Adrenal gland (tissue), 9 donors: ENCODE measurements at regions not wholly inside any gene's neighbourhood (a gene's known extent, or its start where the extent isn't known, plus 50 kb on each side); places are given as distances from the start of the nearest gene placed in this dataset.

Experiments used
- DNase-seq, 7 donors: peaks; one replicate each; pipeline ENCODE4 v3.0.0-alpha.2; 2019 to 2020
- H3K27ac ChIP-seq, 5 donors: fragments of 200-600 bp; sonication (generic) in 4 of 5; 1 replicate in 3 of 5; 2 replicates in 2 of 5; pipeline versions ENCODE4 v1.5.1 to v1.8.0; 2016 to 2020; ENCODE audit warnings: mild to moderate bottlenecking in 1 of 5
- H3K27me3 ChIP-seq: fragments of 200-600 bp; 2 replicates; pipeline ENCODE4 v1.8.0; 2021
- H3K36me3 ChIP-seq, 2 donors: fragments of 200-600 bp; replicated peaks in 1 of 2; 1 replicate in 1 of 2; 2 replicates in 1 of 2; pipeline versions ENCODE4 v1.5.1 to v1.8.0; 2018 to 2022
- H3K4me1 ChIP-seq, 2 donors: fragments of 200-600 bp; replicated peaks in 1 of 2; 1 replicate in 1 of 2; 2 replicates in 1 of 2; pipeline versions ENCODE4 v1.5.1 to v1.8.0; 2018 to 2021
- H3K4me3 ChIP-seq, 4 donors: fragments of 200-600 bp; sonication (generic) in 3 of 4; one replicate each; pipeline ENCODE4 v1.5.1; 2016 to 2018
- H3K9me3 ChIP-seq, 3 donors: fragments of 200-600 bp; sonication (generic) in 1 of 3; replicated peaks in 1 of 3; 1 replicate in 2 of 3; 2 replicates in 1 of 3; pipeline versions ENCODE4 v1.5.1 to v1.8.0; 2016 to 2021
- CTCF ChIP-seq, 6 experiments: fragments of 450-650 bp in 4 of 6; fragments of 200-600 bp in 2 of 6; sonication (generic) in 1 of 6; IDR thresholded peaks; 1 replicate in 5 of 6; 2 replicates in 1 of 6; pipeline versions ENCODE4 v1.5.1 to v1.8.0; 2016 to 2021; ENCODE audit warnings: antibody characterized with exemption in 6 of 6, mild to moderate bottlenecking in 2 of 6, moderate library complexity in 1 of 6
- POLR2A ChIP-seq, 2 donors: fragments of 450-650 bp; IDR thresholded peaks; one replicate each; pipeline ENCODE4 v1.6.1; 2017; ENCODE audit warnings: antibody characterized with exemption in 2 of 2, mild to moderate bottlenecking in 2 of 2, moderate library complexity in 1 of 2
- WGBS, 4 donors: extraction: QIAGEN DNeasy Blood & Tissue Kit in 2 of 4; methylation state at CpG; one replicate each; pipeline versions ENCODE4 v1.1.5 to v1.1.7; 2013 to 2017; 5-methylcytosine and 5-hydroxymethylcytosine counted together
- intact Hi-C, 2 donors: fragments of 100-400 bp; cut with DNase I; formaldehyde crosslinking; loops; one replicate each; pipeline versions ENCODE4 v1.14.1 to v1.15.0; 2022 to 2023
- donor health status: healthy with polysubstance abuse.
- donor health status: Bipolar disorder and iron deficiency.
- donor health status: DM: yes; HTN: yes; CAD: no.
- donor health status: DM: no; HTN: no; CAD: no.
- donor health status: DM: no; HTN: no; CAD: no.

GRCh38 chr18:25915907-25916306 lies 174.5 kb downstream of the SS18 start:
- no peak for TF ChIP-seq POLR2A (IDR thresholded peaks at IDR 0.05)
- TF ChIP-seq CTCF (IDR thresholded peaks at IDR 0.05): no peak
- Histone ChIP-seq H3K9me3 (no peaks in the 10 kb centered on the region), H3K36me3 (no peaks in the 10 kb centered on the region), H3K27ac (no peak overlapping the region), H3K4me1 (no peaks in the 10 kb centered on the region), H3K27me3 (no peaks in the 10 kb centered on the region), H3K4me3 (no peak overlapping the region)
- 74 to 87% (median 85%) methylated on average over 4 of the region's 4 CpGs for WGBS, 4 donors
- no peak for DNase-seq
- intact Hi-C loops: no loop called here

GRCh38 chr18:25898965-25899364 lies 191.4 kb downstream of the SS18 start:
- no peaks in the 10 kb centered on the region for H3K9me3 ChIP-seq
- H3K27ac ChIP-seq: no peak overlapping the region
- DNase-seq: no peak
- TF ChIP-seq POLR2A (IDR thresholded peaks at IDR 0.05) (no peak), CTCF (IDR thresholded peaks at IDR 0.05) (no peak)
- no peak overlapping the region for H3K4me3 ChIP-seq
- H3K4me1 ChIP-seq: no peaks in the 10 kb centered on the region
- intact Hi-C loops: loop anchor here in 1 of 2 donors (5.0 kb wide), 1 partner anchor 547 kb away; the partner anchor contains the start of gene ZNF521
- no peaks in the 10 kb centered on the region for H3K36me3 ChIP-seq
- WGBS, 4 donors: 52 to 71% (median 57%) methylated on average over 2 of the region's 2 CpGs
- H3K27me3 ChIP-seq: no peaks in the 10 kb centered on the region

GRCh38 chr18:25896956-25897355 lies 193.5 kb downstream of the SS18 start:
- TF ChIP-seq POLR2A (IDR thresholded peaks at IDR 0.05) (no peak), CTCF (IDR thresholded peaks at IDR 0.05) (no peak)
- DNase-seq: no peak
- intact Hi-C loops: loop anchor here in 1 of 2 donors (5.0 kb wide), 1 partner anchor 545 kb away; the partner anchor contains the start of gene ZNF521
- Histone ChIP-seq H3K27ac (no peak overlapping the region), H3K36me3 (no peaks in the 10 kb centered on the region), H3K9me3 (no peaks in the 10 kb centered on the region), H3K4me3 (no peak overlapping the region), H3K4me1 (no peaks in the 10 kb centered on the region), H3K27me3 (no peaks in the 10 kb centered on the region)
- WGBS, 4 donors: 61 to 87% (median 64%) methylated on average over 4 of the region's 4 CpGs

- no peaks in the 10 kb centered on the region for H3K4me1 ChIP-seq
- 8 to 13% (median 9%) methylated on average over 10 of the region's 10 CpGs for WGBS, 4 donors
- intact Hi-C loops: loop anchor here in 1 of 2 donors (5.0 kb wide), 1 partner anchor 544 kb away; the partner anchor contains the start of gene ZNF521
- no peaks in the 10 kb centered on the region for H3K27me3 ChIP-seq
- TF ChIP-seq POLR2A (IDR thresholded peaks at IDR 0.05) (no peak), CTCF (IDR thresholded peaks at IDR 0.05) (peak; percentile 70 to 84 (median 80))
- DNase-seq: peak; percentile 31 to 56 (median 50)
- no peak overlapping the region for H3K4me3 ChIP-seq
- no peak overlapping the region for H3K27ac ChIP-seq
- H3K9me3 ChIP-seq: no peaks in the 10 kb centered on the region
- H3K36me3 ChIP-seq: no peaks in the 10 kb centered on the region
These were observed 194.1 kb downstream of the SS18 start for GRCh38 chr18:25896178-25896780.
